ENCODE measurements at regions not wholly inside any gene's neighbourhood (a gene's known extent, or its start where the extent isn't known, plus 50 kb on each side); places are given as distances from the start of the nearest gene placed in this dataset.
A peak's percentile ranks its signal among the peaks of the same experiment; 100 is the strongest.

GRCh38 chr2:23198316-23199114 lies 186.5 kb upstream of the KLHL29 start:
- no peak for DNase-seq (ENCODE audit: low read depth, low spot score)
- H3K36me3 ChIP-seq (ENCODE audit: insufficient read depth, insufficient read length, low read length), result no peaks in the 10 kb centered on the region
- no peak overlapping the region for H3K9ac ChIP-seq (ENCODE audit: insufficient read length, low read depth)
- H3K27me3 ChIP-seq (ENCODE audit: insufficient read depth, insufficient read length), result no peaks in the 10 kb centered on the region
- TF ChIP-seq SUZ12 (IDR thresholded peaks at IDR 0.05; ENCODE audit: extremely low read depth, insufficient read depth, insufficient read length), result no peak
- no peak for TF ChIP-seq ZNF274 (IDR thresholded peaks at IDR 0.05; ENCODE audit: low read depth, low read length)
- no peak for TF ChIP-seq YY1 (IDR thresholded peaks at IDR 0.05; ENCODE audit: insufficient read depth, insufficient read length)
- H3K9me3 ChIP-seq (ENCODE audit: insufficient read depth, low read length), result no peaks in the 10 kb centered on the region; the same call in 1 of the 2 replicates
- H3K4me3 ChIP-seq (ENCODE audit: insufficient read length, low read depth), result no peak overlapping the region
- H3K4me1 ChIP-seq (ENCODE audit: insufficient read depth, insufficient read length), result no peaks in the 10 kb centered on the region

- no peak overlapping the region for H3K4me3 ChIP-seq (ENCODE audit: insufficient read length, low read depth)
- DNase-seq (ENCODE audit: low read depth, low spot score), result peak; percentile 11
- TF ChIP-seq ZNF274 (IDR thresholded peaks at IDR 0.05; ENCODE audit: low read depth, low read length) (no peak), SUZ12 (IDR thresholded peaks at IDR 0.05; ENCODE audit: extremely low read depth, insufficient read depth, insufficient read length) (no peak), YY1 (IDR thresholded peaks at IDR 0.05; ENCODE audit: insufficient read depth, insufficient read length) (no peak)
Measured at GRCh38 chr2:23199115-23199918, 185.7 kb upstream of the KLHL29 start.

DNA sequence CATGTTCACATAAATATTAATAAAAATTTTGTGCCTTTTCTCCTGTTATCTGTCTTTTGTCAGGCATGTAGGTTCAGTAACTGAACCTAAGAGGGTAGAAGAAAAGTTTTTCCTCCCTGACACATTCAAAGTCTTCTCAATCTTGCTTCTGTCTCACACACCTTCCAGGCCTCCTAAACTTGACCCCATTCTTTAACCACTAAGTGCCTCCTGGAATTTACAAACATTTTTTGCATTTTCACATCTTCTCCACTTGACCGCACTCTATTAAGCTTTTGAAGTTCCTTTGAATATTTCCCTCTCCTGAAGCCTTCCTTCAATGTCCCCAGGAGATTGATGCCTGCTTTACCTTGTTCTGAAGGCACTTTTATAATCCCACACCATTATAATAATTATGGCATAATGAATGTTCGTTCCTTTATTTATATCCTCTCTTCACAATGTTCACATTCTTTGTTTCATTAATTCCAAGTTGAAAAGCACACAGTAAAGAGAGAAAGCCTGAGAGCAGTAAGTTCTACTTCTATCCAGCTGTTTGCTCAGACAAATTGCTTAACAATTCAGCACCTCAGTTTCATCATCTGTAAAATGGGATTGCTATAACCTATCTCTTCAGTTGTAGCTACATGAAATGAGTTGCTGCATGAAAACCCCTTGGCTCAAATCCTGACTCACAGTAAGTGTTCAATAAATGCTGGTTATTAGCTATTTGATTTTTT lies 184.8 kb upstream of the KLHL29 start:
- Histone ChIP-seq H3K4me3 (ENCODE audit: insufficient read length, low read depth) (no peak overlapping the region), H3K36me3 (ENCODE audit: insufficient read depth, insufficient read length, low read length) (no peaks in the 10 kb centered on the region), H3K9me3 (ENCODE audit: insufficient read depth, low read length) (no peaks in the 10 kb centered on the region; the same call in 1 of the 2 replicates), H3K27me3 (ENCODE audit: insufficient read depth, insufficient read length) (no peaks in the 10 kb centered on the region), H3K9ac (ENCODE audit: insufficient read length, low read depth) (no peak overlapping the region), H3K4me1 (ENCODE audit: insufficient read depth, insufficient read length) (no peaks in the 10 kb centered on the region)
- DNase-seq (ENCODE audit: low read depth, low spot score), result no peak
- TF ChIP-seq ZNF274 (IDR thresholded peaks at IDR 0.05; ENCODE audit: low read depth, low read length) (no peak), YY1 (IDR thresholded peaks at IDR 0.05; ENCODE audit: insufficient read depth, insufficient read length) (no peak), SUZ12 (IDR thresholded peaks at IDR 0.05; ENCODE audit: extremely low read depth, insufficient read depth, insufficient read length) (no peak)

More at GRCh38 chr2:23199115-23199918, 185.7 kb upstream of the KLHL29 start:
- Histone ChIP-seq H3K4me1 (ENCODE audit: insufficient read depth, insufficient read length) (no peaks in the 10 kb centered on the region), H3K36me3 (ENCODE audit: insufficient read depth, insufficient read length, low read length) (no peaks in the 10 kb centered on the region), H3K9ac (ENCODE audit: insufficient read length, low read depth) (no peak overlapping the region), H3K9me3 (ENCODE audit: insufficient read depth, low read length) (no peaks in the 10 kb centered on the region; the same call in 1 of the 2 replicates), H3K27me3 (ENCODE audit: insufficient read depth, insufficient read length) (no peaks in the 10 kb centered on the region)

DNA sequence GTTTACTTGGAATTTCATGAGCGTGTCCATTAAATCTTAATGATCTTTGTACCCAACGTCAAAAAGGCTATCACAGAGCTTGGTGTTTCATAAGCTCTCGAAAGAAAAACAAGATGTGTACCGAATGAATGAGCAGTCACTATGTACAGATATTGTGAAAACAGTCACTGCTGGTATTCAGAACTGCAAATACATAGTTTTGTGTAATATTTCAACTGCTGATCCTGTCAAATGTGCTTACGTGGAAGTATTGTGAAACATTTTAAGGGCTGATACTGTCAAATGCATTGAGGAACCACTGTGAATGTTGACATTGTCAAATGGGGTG lies 184.2 kb upstream of the KLHL29 start:
- Histone ChIP-seq H3K4me1 (ENCODE audit: insufficient read depth, insufficient read length) (no peaks in the 10 kb centered on the region), H3K9me3 (ENCODE audit: insufficient read depth, low read length) (no peaks in the 10 kb centered on the region; the same call in 1 of the 2 replicates), H3K9ac (ENCODE audit: insufficient read length, low read depth) (no peak overlapping the region), H3K36me3 (ENCODE audit: insufficient read depth, insufficient read length, low read length) (no peaks in the 10 kb centered on the region), H3K4me3 (ENCODE audit: insufficient read length, low read depth) (no peak overlapping the region), H3K27me3 (ENCODE audit: insufficient read depth, insufficient read length) (no peaks in the 10 kb centered on the region)
- DNase-seq (ENCODE audit: low read depth, low spot score), result no peak
- TF ChIP-seq ZNF274 (IDR thresholded peaks at IDR 0.05; ENCODE audit: low read depth, low read length), result no peak
- TF ChIP-seq SUZ12 (IDR thresholded peaks at IDR 0.05; ENCODE audit: extremely low read depth, insufficient read depth, insufficient read length), result no peak
- TF ChIP-seq YY1 (IDR thresholded peaks at IDR 0.05; ENCODE audit: insufficient read depth, insufficient read length), result no peak

GRCh38 chr2:23203383-23203782 lies 181.6 kb upstream of the KLHL29 start:
- Histone ChIP-seq H3K27me3 (ENCODE audit: insufficient read depth, insufficient read length) (no peaks in the 10 kb centered on the region), H3K9ac (ENCODE audit: insufficient read length, low read depth) (no peak overlapping the region), H3K36me3 (ENCODE audit: insufficient read depth, insufficient read length, low read length) (no peaks in the 10 kb centered on the region), H3K9me3 (ENCODE audit: insufficient read depth, low read length) (no peaks in the 10 kb centered on the region; the same call in 1 of the 2 replicates), H3K4me3 (ENCODE audit: insufficient read length, low read depth) (no peak overlapping the region), H3K4me1 (ENCODE audit: insufficient read depth, insufficient read length) (no peaks in the 10 kb centered on the region)
- TF ChIP-seq ZNF274 (IDR thresholded peaks at IDR 0.05; ENCODE audit: low read depth, low read length) (no peak), SUZ12 (IDR thresholded peaks at IDR 0.05; ENCODE audit: extremely low read depth, insufficient read depth, insufficient read length) (no peak), YY1 (IDR thresholded peaks at IDR 0.05; ENCODE audit: insufficient read depth, insufficient read length) (no peak)
- DNase-seq (ENCODE audit: low read depth, low spot score), result no peak

DNA sequence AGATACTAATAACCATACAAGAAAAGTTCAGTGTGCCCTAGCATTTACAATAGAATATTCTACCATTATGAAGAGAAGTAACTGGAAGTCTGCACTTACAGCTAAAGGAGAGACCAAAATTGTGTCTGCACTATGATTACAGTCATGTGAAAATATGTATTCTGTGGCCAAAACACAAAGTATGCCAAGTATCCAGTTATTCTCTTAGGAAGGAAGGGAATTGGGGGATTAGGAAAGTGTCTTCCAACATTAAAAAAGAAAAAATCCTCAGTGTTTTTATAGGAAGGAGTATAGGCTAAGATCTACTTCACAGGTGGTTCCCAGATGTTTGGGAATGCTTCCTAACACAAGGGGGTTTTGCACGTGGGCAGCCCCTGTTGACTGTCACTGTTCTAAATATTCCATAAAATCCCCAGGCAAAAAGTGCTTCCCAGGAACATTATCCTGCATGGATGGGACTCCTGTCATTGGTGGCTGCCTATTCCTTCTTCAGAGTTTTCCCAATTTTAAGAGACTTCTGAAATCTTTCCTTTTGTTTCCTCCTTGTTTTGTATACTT lies 180.2 kb upstream of the KLHL29 start:
- Histone ChIP-seq H3K27me3 (ENCODE audit: insufficient read depth, insufficient read length) (no peaks in the 10 kb centered on the region), H3K4me1 (ENCODE audit: insufficient read depth, insufficient read length) (no peaks in the 10 kb centered on the region)
- TF ChIP-seq YY1 (IDR thresholded peaks at IDR 0.05; ENCODE audit: insufficient read depth, insufficient read length) (no peak), SUZ12 (IDR thresholded peaks at IDR 0.05; ENCODE audit: extremely low read depth, insufficient read depth, insufficient read length) (no peak), ZNF274 (IDR thresholded peaks at IDR 0.05; ENCODE audit: low read depth, low read length) (no peak)

More for the DNA sequence above, 180.2 kb upstream of the KLHL29 start:
- Histone ChIP-seq H3K4me3 (ENCODE audit: insufficient read length, low read depth) (no peak overlapping the region), H3K36me3 (ENCODE audit: insufficient read depth, insufficient read length, low read length) (no peaks in the 10 kb centered on the region), H3K9me3 (ENCODE audit: insufficient read depth, low read length) (no peaks in the 10 kb centered on the region; the same call in 1 of the 2 replicates), H3K9ac (ENCODE audit: insufficient read length, low read depth) (no peak overlapping the region)
- no peak for DNase-seq (ENCODE audit: low read depth, low spot score)
